ENCODE measurements at regions not wholly inside any gene's neighbourhood (a gene's known extent, or its start where the extent isn't known, plus 50 kb on each side); places are given as distances from the start of the nearest gene placed in this dataset.
A peak's percentile ranks its signal among the peaks of the same experiment; 100 is the strongest.
"Not testable (repeated sequence)": the region's sequence is repeated elsewhere in the genome, so short reads cannot be mapped to it uniquely, and the experiment has no call there.

DNA sequence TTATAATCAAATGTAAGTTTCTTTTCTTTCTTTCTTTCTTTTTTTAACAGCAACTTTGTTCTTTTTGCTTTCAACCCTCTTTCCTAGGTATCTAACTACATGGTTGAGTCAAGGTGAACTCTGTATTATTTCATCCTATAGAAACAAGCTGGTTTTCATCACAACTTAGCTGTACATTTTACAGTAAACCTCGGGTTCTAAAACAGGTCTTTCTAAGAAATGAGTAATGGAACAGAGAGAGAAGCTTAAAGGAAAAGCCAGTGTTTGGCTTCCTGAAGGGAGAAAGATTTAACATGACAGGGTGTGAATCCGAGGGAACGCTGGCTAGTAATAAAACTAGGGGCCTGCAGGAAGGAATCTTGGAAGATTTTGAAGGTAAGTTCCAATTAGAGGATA lies 143.4 kb upstream of the ITGB1 start:
- no peak for DNase-seq (ENCODE audit: low read depth)

DNA sequence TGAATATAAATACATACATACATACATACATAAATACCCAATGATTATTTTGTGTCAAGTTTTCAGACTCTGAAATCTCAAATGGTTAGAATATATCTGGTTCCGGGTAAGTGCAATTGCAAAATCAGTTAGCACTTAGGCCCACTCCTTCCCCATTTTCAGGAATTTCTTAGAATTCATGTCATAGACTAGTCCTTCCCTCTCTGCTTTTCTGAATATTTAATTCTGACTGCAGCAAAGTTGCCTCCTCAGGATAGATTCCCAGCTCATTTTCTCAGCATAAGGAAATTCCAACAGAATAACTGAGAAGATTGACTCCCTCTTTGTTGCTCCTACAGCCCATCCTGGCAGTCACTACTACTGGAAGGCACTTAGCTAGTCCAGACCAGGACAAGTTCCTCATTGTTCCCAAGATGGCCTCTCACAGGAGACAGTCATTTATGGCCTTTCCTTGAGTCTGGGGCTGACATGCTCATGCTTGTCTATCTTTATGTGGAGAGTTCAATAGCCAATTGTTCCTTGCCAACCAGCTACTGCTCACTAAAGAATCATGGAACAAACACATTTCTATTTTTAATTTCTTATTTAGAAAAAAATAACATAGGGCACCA lies 142.9 kb upstream of the ITGB1 start:
- DNase-seq (ENCODE audit: low read depth): no peak

GRCh38 chr10:33099748-33100147 lies 141.7 kb upstream of the ITGB1 start:
- DNase-seq (ENCODE audit: low read depth): no peak

DNA sequence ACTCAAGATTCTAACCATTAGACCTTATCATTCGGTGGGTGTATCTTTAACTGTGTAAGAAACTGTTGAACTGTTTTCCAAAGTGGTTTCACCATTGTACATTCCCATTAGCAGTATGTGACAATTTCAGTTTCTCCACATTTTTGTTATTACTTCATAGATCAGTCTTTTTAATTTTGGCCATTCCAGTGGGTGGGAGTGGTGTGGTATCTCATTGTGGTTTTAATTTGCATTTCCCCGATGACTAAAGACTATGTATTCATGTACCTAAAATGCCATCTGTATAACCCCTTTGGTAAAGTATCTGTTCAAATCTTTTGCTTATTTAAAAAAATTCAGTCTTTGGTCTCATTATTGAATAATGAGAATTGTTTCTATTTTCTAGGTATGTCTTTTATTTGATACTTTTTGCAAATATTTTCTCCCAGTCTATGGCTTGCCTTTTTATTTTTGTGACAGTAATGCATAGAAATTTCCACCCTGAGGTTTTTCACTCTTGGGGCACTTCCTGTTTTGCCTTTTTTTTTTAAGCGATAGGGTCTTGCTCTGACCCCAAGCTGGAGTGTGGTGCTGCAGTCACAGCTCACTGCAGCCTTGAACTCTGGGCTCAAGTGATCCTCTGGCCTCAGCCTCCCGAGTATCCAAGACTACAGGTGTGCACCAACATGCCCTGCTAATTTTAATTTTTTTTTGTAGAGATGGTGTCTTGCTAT lies 141.1 kb upstream of the ITGB1 start:
- DNase-seq (ENCODE audit: low read depth): peak; percentile 7

DNA sequence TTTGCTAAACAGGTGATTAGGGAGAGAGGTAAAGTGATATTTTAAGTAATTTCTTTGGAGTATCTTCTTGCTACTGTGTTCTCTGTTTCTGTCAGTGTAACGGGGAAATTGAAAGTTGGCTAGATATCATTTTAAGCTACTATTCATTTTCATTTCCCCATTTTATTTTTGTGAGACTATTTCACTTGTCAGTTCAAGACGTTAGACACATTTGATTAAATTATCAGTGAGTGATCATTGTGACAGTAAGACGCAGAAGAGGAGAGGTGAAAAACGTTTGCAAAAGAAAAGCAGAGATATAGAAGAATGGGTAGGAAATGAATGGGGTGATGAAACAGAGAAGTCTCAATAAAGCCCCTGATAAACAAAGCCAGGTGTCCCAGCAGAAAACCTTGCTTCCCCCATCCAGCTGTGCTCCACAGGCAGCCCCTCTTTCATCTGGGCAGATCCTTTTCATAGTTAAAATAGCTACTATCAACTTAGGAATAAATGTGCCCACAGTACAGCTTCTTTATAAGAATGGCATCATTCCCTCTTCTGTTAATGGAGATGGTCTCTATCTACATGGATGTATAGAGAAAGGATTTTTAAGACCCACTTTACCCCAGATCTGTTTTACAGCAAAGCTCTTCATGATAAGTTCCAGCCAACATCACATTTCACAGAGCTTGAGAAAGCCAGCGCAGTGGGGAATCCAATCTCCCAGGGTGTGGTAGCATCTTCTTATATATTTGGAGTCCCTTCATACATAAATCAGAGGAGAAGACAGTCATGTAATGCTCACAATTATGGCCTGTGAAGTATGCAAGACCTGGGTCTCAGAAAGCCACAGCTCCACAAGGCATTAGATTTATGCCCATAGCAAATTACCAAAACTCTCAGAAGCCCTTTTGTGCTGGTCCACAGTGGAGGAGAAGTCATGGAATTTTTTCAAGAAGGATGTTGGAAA lies 138.1 kb upstream of the ITGB1 start:
- no peak for DNase-seq (ENCODE audit: low read depth)

DNA sequence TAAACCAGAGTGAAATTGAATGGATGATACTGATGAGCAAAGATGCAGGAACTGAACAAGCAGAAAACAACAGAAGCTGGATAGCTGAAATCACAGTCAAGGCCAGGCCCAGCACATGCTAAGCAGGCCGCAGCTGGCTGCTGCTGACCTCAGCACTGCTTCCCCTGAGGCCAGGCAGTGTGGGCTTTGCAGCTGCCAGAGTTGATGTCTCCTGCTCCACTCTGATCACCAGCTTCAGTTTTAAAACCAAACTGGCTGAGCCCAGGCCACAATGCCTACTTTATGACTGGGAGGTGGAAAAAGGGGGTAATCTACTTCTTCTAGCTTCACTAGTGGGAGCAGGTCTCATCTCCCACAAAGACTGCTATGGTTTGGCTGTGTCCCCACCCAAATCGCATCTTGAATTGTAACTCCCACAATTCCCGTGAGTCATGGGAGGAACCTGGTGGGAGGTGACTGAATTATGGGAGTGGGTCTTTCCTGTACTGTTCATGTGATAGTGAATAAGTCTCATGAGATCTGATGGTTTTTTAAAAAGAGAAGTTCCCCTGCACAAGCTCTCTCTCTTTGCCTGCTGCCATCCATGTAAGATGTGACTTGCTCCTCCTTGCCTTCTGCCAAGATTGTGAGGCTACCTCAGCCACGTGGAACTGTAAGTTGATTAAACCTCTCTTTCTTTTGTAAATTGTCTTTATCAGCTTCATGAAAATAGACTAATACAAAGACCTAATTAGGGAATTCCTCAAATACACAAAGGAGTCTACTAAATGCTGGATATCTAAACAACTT lies 136.4 kb upstream of the ITGB1 start:
- DNase-seq (ENCODE audit: low read depth): no peak

DNA sequence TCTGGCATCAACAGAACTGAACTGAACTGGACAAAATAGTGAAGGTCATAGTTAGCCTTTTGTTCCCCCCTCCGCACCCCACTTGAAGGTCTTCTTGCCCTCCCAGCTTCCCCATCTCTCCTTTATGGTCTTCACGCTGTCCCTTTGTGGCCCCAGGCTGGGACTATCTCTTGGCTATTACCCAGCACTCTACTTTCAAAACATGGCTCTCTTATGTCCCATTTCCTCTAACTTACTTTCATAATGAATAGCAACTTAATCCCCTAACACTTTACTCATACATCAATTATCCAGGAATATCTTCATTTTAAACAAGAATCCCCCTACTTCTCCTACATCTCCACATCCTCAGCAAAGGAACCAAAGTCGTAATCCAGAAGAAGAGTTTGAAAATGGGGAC lies 135.3 kb upstream of the ITGB1 start:
- no peak for DNase-seq (ENCODE audit: low read depth)

- DNase-seq (ENCODE audit: low read depth): no peak
Observed at GRCh38 chr10:33092596-33092995, 134.6 kb upstream of the ITGB1 start.

GRCh38 chr10:33091201-33091600 lies 133.2 kb upstream of the ITGB1 start:
- DNase-seq (ENCODE audit: low read depth): no peak

- DNase-seq (ENCODE audit: low read depth): no peak
Observed at GRCh38 chr10:33088990-33089389, 131.0 kb upstream of the ITGB1 start.

GRCh38 chr10:33087922-33088321 lies 129.9 kb upstream of the ITGB1 start:
- DNase-seq (ENCODE audit: low read depth): no peak

DNA sequence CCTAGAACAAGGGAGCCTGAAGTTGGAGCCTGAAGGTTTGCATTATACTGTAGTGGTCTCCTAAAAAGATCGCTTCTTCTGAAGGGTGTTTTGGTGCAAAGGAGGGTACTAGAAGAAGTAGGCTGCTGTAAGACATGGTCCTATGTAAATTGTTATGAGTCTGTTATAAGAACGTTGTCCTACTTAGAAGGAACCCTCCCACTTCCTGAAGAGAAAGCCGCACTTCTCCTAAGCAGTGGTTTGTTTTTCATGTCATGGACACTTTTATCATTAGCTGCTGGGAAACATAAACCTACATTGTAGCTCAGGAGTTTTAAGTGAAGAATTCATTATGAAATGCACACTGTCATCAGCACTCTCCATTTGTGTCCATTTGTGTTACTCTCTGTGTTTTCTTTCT lies 129.1 kb upstream of the ITGB1 start:
- no peak for DNase-seq (ENCODE audit: low read depth)

- DNase-seq (ENCODE audit: low read depth): no peak
Observed at GRCh38 chr10:33086100-33086499, 128.1 kb upstream of the ITGB1 start.

GRCh38 chr10:33085313-33085833 lies 127.3 kb upstream of the ITGB1 start:
- DNase-seq (ENCODE audit: low read depth): no peak

GRCh38 chr10:33084453-33084852 lies 126.4 kb upstream of the ITGB1 start:
- DNase-seq (ENCODE audit: low read depth): no peak

- no peak for DNase-seq (ENCODE audit: low read depth)
Observed at GRCh38 chr10:33082373-33082895, 124.4 kb upstream of the ITGB1 start.

GRCh38 chr10:33080467-33080866 lies 122.4 kb upstream of the ITGB1 start:
- not testable (repeated sequence) for DNase-seq (ENCODE audit: low read depth)

DNA sequence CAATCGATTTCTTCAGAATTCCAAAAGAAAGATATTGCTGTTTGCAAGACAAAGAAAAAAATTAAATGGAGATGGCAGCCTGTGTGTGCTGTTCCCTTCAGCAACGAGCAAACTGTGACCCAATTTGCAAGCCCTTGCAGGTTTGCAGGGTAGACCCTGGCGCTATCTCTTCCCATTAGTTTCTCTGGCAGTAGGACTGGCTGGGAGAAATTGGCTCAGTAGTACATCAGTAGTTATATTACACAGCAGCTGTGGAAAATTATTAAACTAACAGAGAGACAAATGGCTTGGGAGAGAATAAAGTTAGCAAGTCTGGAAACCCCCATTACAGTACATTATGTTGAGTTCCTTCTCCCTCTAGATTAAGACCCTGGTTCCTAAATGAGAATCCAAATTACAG lies 116.4 kb upstream of the ITGB1 start:
- no peak for DNase-seq (ENCODE audit: low read depth)

DNA sequence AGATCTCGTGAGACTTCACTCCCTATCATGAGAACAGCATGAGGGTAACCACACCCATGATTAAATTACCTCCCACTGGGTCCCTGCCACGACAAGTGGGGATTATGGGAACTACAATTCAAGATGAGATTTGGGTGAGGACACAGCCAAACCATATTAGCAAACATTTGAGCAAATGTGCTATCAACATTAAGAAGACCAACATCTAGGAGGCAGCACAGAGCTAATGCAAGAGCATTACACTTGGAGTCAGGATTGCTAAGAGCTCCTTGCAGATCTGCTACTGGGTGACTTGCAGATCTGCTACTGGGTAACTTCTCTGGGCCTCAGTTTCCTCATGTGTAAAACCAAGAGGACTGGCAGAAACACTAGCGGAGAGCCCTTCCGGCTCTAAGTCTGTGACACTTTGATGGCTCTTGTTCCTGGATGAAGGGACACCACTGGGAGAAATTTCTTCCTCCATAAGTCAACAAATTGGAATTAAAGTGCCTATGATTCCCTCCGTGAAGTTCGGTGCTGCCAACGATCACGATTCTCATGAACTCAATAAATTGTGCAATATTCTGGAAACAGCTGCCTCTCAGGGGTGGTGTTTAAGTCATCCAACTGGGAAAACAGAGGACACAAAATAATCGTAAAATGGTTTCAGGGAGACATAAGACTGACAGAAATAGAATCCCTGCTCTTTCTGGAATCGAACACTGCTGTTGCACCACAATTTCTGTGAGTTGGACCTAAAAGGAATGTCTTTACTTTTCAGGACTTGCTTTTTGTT lies 115.8 kb upstream of the ITGB1 start:
- no peak for DNase-seq (ENCODE audit: low read depth)

DNA sequence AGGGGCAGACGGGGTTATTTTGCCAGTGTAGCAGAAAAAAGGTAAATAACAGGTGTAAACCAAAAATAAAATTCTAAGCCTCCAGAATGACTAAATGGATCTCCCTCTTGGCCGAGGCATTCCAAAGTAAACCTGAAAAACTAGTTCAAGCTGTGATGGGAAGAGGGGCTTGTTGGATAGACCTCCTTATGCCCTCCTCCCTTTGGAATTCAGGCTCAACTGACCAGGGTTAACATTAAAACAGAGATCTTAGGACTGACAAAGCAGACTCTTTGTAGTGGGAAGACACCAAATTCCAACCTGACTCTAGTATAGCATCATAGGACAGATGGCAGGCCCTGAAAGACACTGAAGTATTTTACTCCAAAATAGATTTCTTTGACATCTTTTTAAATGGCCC lies 113.8 kb upstream of the ITGB1 start:
- no peak for DNase-seq (ENCODE audit: low read depth)

DNA sequence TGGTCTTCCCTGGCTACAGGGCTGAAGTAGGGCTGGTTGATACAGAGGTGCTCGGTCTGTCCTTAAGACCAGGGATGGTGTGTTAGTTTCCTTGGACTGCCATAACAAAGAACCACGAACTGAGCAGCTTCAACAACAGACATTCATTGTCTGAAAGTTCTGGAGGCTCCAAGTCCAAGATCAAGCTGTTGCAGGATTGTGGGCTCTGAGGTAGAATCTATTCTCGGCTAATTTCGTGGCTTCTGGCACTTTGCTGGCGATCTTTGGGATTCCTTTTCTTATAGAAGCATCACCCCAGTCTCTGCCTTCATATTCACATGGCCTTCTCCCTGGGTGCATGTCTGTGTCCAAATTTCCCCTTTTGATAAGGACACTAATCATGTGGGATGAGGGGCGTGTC lies 112.1 kb upstream of the ITGB1 start:
- DNase-seq (ENCODE audit: low read depth): no peak

Measured in CMK (cell line).